Neutrophil (primary cell): ENCODE measurements at regions not wholly inside any gene's neighbourhood (a gene's known extent, or its start where the extent isn't known, plus 50 kb on each side); places are given as distances from the start of the nearest gene placed in this dataset.

Experiments
- H3K27ac ChIP-seq: fragments of 200-600 bp; sonication (generic); 2 replicates; pipeline ENCODE4 v1.5.1; 2016; ENCODE audit warnings: mild to moderate bottlenecking, moderate library complexity
- H3K27me3 ChIP-seq: fragments of 200-600 bp; sonication (generic); 2 replicates; pipeline ENCODE4 v1.6.0; 2016; ENCODE audit warnings: mild to moderate bottlenecking
- H3K36me3 ChIP-seq: fragments of 200-600 bp; sonication (generic); 2 replicates; pipeline ENCODE4 v1.5.1; 2017
- H3K4me1 ChIP-seq, 2 experiments: fragments of 200-600 bp in 1 of 2; sonication (generic) in 1 of 2; 1 replicate in 1 of 2; 2 replicates in 1 of 2; pipeline versions ENCODE4 v1.5.1 to v1.6.1; 2013 to 2016; ENCODE audit warnings: low read depth in 1 of 2, low read length in 1 of 2, mild to moderate bottlenecking in 1 of 2, moderate library complexity in 1 of 2; ENCODE audit not compliant: control insufficient read depth in 1 of 2, insufficient read depth in 1 of 2
- H3K4me3 ChIP-seq, 2 experiments: fragments of 200-600 bp in 1 of 2; sonication (generic) in 1 of 2; 1 replicate in 1 of 2; 2 replicates in 1 of 2; pipeline ENCODE4 v1.5.1; 2013 to 2016; ENCODE audit warnings: low read depth in 1 of 2, low read length in 1 of 2, mild to moderate bottlenecking in 1 of 2, moderate library complexity in 1 of 2
- H3K9me3 ChIP-seq: fragments of 200-600 bp; sonication (generic); 2 replicates; pipeline ENCODE4 v1.5.1; 2016
- CTCF ChIP-seq: fragments of 200-600 bp; sonication (generic); IDR thresholded peaks from 2 replicates; pipeline ENCODE4 v1.5.1; 2016; ENCODE audit warnings: antibody characterized with exemption

DNA sequence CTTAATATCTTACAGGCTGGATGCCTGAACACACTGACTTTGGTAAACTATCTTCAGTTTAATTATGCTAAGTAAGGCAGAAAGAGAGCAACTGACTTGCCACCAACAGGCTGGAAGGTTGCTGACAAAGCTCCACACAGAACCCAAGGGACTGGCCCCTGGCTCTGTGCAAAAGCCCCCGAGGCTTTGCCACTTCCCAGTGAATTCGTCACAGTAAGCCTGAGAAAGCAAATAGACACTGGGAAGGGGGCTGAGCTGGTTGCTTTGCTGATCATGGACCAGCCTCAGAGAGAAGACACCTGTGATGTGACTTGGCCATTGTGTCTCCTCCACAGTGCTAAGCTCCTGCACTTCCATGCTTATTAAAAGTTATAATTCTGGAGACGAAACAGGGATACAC, 91.7 kb downstream of the BLID start:
- H3K27ac ChIP-seq, result no peak overlapping the region
- no peaks in the 10 kb centered on the region for H3K4me1 ChIP-seq
- H3K36me3 ChIP-seq, result no peaks in the 10 kb centered on the region
- no peaks in the 10 kb centered on the region for H3K9me3 ChIP-seq
- H3K27me3 ChIP-seq, result no peaks in the 10 kb centered on the region
- TF ChIP-seq CTCF, result no peak
- H3K4me3 ChIP-seq, result no peak overlapping the region

DNA sequence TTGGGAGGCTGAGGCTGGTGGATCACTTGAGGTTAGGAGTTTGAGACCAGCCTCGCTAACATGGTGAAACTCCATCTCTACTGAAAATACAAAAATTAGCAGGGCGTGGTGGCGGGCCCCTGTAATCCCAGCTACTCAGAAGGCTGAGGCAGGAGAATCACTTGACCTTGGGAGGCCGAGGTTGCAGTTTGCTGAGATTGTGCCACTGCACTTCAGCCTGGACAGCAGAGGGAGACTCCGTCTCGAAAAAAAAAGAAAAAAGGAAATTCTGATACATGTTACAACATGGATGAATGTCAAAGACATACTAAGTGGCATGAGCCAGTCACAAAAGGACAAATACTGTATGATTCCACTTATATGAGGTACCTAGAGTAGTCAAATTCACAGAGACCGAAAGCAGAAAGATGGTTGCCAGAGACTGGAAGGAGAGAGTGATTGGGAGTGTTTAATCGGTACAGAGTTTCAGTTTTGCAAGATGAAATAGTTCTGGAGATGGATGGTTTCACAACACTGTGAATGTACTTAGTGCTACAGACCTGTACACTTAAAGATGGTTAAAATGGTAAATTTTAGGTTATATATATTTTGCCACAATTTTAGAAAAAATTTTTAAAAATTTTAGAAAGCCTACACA, 92.3 kb downstream of the BLID start:
- H3K27me3 ChIP-seq, result no peaks in the 10 kb centered on the region
- H3K4me3 ChIP-seq, result no peak overlapping the region
- TF ChIP-seq CTCF, result no peak
- H3K36me3 ChIP-seq, result no peaks in the 10 kb centered on the region
- H3K27ac ChIP-seq, result no peak overlapping the region
- no peaks in the 10 kb centered on the region for H3K9me3 ChIP-seq
- H3K4me1 ChIP-seq, result no peaks in the 10 kb centered on the region

DNA sequence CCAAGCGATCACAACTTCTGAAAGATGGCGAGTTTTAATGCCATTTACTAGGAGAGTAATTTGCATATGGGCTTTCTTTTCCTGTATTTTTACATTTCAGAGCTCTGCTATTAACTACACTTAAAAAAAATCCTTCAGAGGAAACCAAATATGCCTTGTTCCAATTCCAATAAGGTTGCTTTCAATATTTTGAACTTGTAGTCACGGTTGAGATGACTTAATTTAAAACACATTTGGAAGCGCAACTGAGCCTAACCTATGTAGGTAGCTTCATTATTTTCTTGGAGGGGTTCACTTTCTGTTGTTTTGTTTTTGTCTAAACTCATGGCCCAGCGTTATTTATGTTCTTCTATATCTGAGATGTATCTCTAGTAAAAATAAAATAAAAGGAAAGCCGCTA, 93.4 kb downstream of the BLID start:
- H3K4me1 ChIP-seq, result no peaks in the 10 kb centered on the region
- no peak for TF ChIP-seq CTCF
- no peaks in the 10 kb centered on the region for H3K36me3 ChIP-seq
- H3K27ac ChIP-seq, result no peak overlapping the region
- H3K4me3 ChIP-seq, result no peak overlapping the region
- no peaks in the 10 kb centered on the region for H3K27me3 ChIP-seq
- no peaks in the 10 kb centered on the region for H3K9me3 ChIP-seq

GRCh38 chr11:122020902-122021301, 95.1 kb downstream of the BLID start:
- no peaks in the 10 kb centered on the region for H3K36me3 ChIP-seq
- no peaks in the 10 kb centered on the region for H3K4me1 ChIP-seq
- H3K4me3 ChIP-seq, result no peak overlapping the region
- no peak for TF ChIP-seq CTCF
- no peaks in the 10 kb centered on the region for H3K27me3 ChIP-seq
- H3K27ac ChIP-seq, result no peak overlapping the region
- H3K9me3 ChIP-seq, result no peaks in the 10 kb centered on the region

- Histone ChIP-seq H3K36me3 (no peaks in the 10 kb centered on the region), H3K27ac (no peak overlapping the region)
- TF ChIP-seq CTCF, result no peak
Measured at GRCh38 chr11:122019908-122020694, 95.9 kb downstream of the BLID start.

More at GRCh38 chr11:122019908-122020694, 95.9 kb downstream of the BLID start:
- Histone ChIP-seq H3K4me3 (no peak overlapping the region), H3K9me3 (no peaks in the 10 kb centered on the region), H3K4me1 (no peaks in the 10 kb centered on the region), H3K27me3 (no peaks in the 10 kb centered on the region)
